ENCODE measurements at regions not wholly inside any gene's neighbourhood (a gene's known extent, or its start where the extent isn't known, plus 50 kb on each side); places are given as distances from the start of the nearest gene placed in this dataset.
A peak's percentile ranks its signal among the peaks of the same experiment; 100 is the strongest.

DNA sequence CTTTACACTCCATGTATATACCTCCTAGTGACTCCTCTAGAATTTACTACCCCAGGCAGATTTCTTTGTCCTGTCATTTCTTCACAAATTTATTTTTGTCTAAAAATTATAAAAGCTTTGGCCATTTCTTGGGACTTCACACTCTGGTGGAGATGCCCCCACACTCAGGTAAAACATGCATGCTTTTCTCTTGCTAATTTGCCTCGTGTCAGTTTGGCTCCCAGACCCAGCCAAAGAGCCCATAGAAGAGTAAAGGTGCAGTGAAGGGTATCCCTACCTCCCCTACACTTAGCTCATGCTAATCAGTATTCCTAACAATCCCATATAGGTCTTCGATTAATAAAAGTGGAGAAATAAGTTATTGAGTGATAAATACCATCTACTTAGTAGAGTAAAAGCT lies 256.5 kb upstream of the KRR1 start:
- TF ChIP-seq, protein P1, sequence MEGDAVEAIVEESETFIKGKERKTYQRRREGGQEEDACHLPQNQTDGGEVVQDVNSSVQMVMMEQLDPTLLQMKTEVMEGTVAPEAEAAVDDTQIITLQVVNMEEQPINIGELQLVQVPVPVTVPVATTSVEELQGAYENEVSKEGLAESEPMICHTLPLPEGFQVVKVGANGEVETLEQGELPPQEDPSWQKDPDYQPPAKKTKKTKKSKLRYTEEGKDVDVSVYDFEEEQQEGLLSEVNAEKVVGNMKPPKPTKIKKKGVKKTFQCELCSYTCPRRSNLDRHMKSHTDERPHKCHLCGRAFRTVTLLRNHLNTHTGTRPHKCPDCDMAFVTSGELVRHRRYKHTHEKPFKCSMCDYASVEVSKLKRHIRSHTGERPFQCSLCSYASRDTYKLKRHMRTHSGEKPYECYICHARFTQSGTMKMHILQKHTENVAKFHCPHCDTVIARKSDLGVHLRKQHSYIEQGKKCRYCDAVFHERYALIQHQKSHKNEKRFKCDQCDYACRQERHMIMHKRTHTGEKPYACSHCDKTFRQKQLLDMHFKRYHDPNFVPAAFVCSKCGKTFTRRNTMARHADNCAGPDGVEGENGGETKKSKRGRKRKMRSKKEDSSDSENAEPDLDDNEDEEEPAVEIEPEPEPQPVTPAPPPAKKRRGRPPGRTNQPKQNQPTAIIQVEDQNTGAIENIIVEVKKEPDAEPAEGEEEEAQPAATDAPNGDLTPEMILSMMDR (IDR thresholded peaks at IDR 0.05; ENCODE audit: insufficient read depth, low read length, poor library complexity, severe bottlenecking): no peak
- Histone ChIP-seq H3K27me3 (ENCODE audit: control insufficient read depth, insufficient read depth, low read length) (no peaks in the 10 kb centered on the region), H3K4me3 (ENCODE audit: low read depth, low read length) (no peak overlapping the region)

GRCh38 chr12:75766263-75767160 lies 255.1 kb upstream of the KRR1 start:
- TF ChIP-seq, protein P1 (IDR thresholded peaks at IDR 0.05; ENCODE audit: insufficient read depth, low read length, poor library complexity, severe bottlenecking): no peak
- H3K4me3 ChIP-seq (ENCODE audit: low read depth, low read length): no peak overlapping the region
- DNase-seq (ENCODE audit: low read depth): peak; percentile 88

More for the DNA sequence above, 256.5 kb upstream of the KRR1 start:
- no peak for DNase-seq (ENCODE audit: low read depth)
- H3K36me3 ChIP-seq (ENCODE audit: control insufficient read depth, insufficient read depth, low read length): no peaks in the 10 kb centered on the region

DNA sequence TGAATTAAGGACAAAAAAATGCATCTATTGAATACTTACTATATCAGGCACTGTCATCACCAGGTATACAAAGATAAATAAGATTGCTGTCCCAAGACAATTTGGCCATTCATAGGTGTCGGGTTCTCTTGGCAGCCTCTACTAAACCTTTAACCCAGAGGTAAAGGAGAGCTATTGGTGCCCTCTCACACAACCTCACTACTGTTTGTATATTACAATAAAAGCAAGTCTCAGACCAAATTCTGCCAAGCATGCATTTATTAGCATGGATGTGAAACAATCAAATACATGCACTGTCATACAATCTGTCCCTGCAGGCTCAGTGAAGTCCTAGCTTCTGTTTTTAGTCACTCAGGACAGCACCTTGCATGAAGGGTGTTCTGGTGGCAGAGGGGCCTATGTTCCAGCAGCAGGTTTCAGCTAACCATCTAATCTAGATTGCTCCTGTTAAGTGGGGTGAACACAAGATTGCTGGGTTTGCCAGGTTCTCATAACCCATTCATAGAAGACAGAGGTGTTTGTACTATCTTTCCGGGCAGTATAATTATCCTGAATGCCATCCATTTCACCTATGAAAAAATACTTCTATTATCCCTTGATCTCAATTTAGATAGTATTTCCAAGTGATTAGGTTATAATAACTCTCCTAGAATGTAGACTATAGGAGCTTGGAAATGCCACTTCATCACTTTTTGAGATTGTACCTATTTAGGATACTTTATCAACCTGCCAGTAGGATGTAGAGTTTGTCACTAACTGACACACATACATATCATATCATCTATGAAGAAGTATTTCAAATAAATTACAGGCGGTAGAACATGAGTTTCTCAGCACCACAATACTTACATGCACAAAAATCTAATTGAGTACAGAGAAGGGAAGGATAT lies 254.0 kb upstream of the KRR1 start:
- Histone ChIP-seq H3K4me3 (ENCODE audit: low read depth, low read length) (no peak overlapping the region), H3K36me3 (ENCODE audit: control insufficient read depth, insufficient read depth, low read length) (no peaks in the 10 kb centered on the region)

More at GRCh38 chr12:75766263-75767160, 255.1 kb upstream of the KRR1 start:
- Histone ChIP-seq H3K27me3 (ENCODE audit: control insufficient read depth, insufficient read depth, low read length) (no peaks in the 10 kb centered on the region), H3K36me3 (ENCODE audit: control insufficient read depth, insufficient read depth, low read length) (no peaks in the 10 kb centered on the region)

GRCh38 chr12:75764091-75764841 lies 252.9 kb upstream of the KRR1 start:
- DNase-seq (ENCODE audit: low read depth): no peak
- TF ChIP-seq, protein P1 (IDR thresholded peaks at IDR 0.05; ENCODE audit: insufficient read depth, low read length, poor library complexity, severe bottlenecking): no peak
- Histone ChIP-seq H3K36me3 (ENCODE audit: control insufficient read depth, insufficient read depth, low read length) (no peaks in the 10 kb centered on the region), H3K4me3 (ENCODE audit: low read depth, low read length) (no peak overlapping the region), H3K27me3 (ENCODE audit: control insufficient read depth, insufficient read depth, low read length) (no peaks in the 10 kb centered on the region)

More for the DNA sequence above, 254.0 kb upstream of the KRR1 start:
- TF ChIP-seq, protein P1 (IDR thresholded peaks at IDR 0.05; ENCODE audit: insufficient read depth, low read length, poor library complexity, severe bottlenecking): no peak
- DNase-seq (ENCODE audit: low read depth): no peak
- no peaks in the 10 kb centered on the region for H3K27me3 ChIP-seq (ENCODE audit: control insufficient read depth, insufficient read depth, low read length)

DNA sequence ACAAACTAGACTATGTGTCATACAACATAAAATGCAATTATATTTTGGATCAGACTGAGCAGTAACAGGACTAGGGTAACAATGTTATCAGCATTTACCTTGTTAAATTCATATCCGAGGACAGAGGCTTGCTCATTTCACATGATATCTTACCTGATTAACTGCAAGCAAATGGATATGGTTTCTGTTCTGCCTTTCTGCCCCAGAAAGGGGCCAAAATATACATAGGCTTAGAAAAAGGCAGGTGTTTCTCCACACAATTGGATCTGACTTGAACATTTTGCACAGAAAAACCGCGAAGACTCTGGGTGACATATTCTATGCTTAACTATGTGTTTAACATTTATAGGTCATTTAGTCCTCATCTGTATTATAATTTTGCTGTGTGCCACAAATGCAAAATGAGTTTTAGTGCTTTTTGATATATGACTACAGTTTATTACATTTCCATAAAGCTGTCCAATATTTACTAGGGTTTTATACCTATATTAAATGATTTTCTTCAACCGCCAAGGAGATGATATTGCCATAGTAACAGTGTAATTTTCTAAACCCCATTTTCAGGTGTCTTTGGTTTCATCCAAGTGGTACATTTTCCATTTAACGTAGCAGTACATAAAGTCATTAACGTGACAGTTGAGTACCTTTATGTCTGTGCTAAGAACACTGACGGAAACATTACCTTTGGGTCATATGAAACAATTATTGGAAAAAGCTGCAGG lies 249.3 kb upstream of the KRR1 start:
- no peak for DNase-seq (ENCODE audit: low read depth)
- TF ChIP-seq, protein P1 (IDR thresholded peaks at IDR 0.05; ENCODE audit: insufficient read depth, low read length, poor library complexity, severe bottlenecking): no peak
- no peaks in the 10 kb centered on the region for H3K36me3 ChIP-seq (ENCODE audit: control insufficient read depth, insufficient read depth, low read length)
- H3K27me3 ChIP-seq (ENCODE audit: control insufficient read depth, insufficient read depth, low read length): no peaks in the 10 kb centered on the region
- H3K4me3 ChIP-seq (ENCODE audit: low read depth, low read length): no peak overlapping the region

Data from kidney epithelial cell (primary cell).